ENCODE measurements at regions not wholly inside any gene's neighbourhood (a gene's known extent, or its start where the extent isn't known, plus 50 kb on each side); places are given as distances from the start of the nearest gene placed in this dataset.

- POLR2A ChIA-PET = no interaction called here
- CTCF ChIA-PET = no interaction called here
These were observed 1178.2 kb downstream of the BRD1 start for GRCh38 chr22:48649466-48649865.

GRCh38 chr22:48649031-48649430, 1178.6 kb downstream of the BRD1 start:
- Histone ChIP-seq H3K9me3 (ENCODE audit: control insufficient read depth, insufficient read depth, low read depth, low read length) (no peaks in the 10 kb centered on the region), H3K36me3 (ENCODE audit: control insufficient read depth in 2 of 2, insufficient read depth in 1 of 2, low read length in 2 of 2) (no peaks in the 10 kb centered on the region), H3K27ac (ENCODE audit: extremely low read depth, low read depth, low read length) (no peak overlapping the region), H3K4me1 (ENCODE audit: control insufficient read depth, insufficient read depth, low read length) (no peaks in the 10 kb centered on the region), H3K4me3 (ENCODE audit: low read depth, low read length) (no peak overlapping the region)
- CTCF ChIA-PET = no interaction called here
- TF ChIP-seq ZNF138 (tag by site-specific recombination; IDR thresholded peaks at IDR 0.05; ENCODE audit: borderline replicate concordance) (no peak), ZNF10 (tag by site-specific recombination; IDR thresholded peaks at IDR 0.05) (no peak), PBX3 (CRISPR knock-in tag; IDR thresholded peaks at IDR 0.05) (no peak), ZBTB6 (tag by site-specific recombination; IDR thresholded peaks at IDR 0.05) (no peak), ZSCAN16 (tag by site-specific recombination; IDR thresholded peaks at IDR 0.05) (no peak), HOXC10 (CRISPR knock-in tag; IDR thresholded peaks at IDR 0.05) (no peak), SCRT1 (tag by site-specific recombination; IDR thresholded peaks at IDR 0.05; ENCODE audit: borderline replicate concordance) (no peak), ZNF837 (tag by site-specific recombination; IDR thresholded peaks at IDR 0.05) (no peak), ZNF48 (tag by site-specific recombination; IDR thresholded peaks at IDR 0.05) (no peak)
- POLR2A ChIA-PET = no interaction called here

More at GRCh38 chr22:48649466-48649865, 1178.2 kb downstream of the BRD1 start:
- Histone ChIP-seq H3K9me3 (ENCODE audit: control insufficient read depth, insufficient read depth, low read depth, low read length) (no peaks in the 10 kb centered on the region), H3K4me3 (ENCODE audit: low read depth, low read length) (no peak overlapping the region), H3K36me3 (ENCODE audit: control insufficient read depth in 2 of 2, insufficient read depth in 1 of 2, low read length in 2 of 2) (no peaks in the 10 kb centered on the region), H3K4me1 (ENCODE audit: control insufficient read depth, insufficient read depth, low read length) (no peaks in the 10 kb centered on the region), H3K27ac (ENCODE audit: extremely low read depth, low read depth, low read length) (no peak overlapping the region)
- TF ChIP-seq ZNF10 (tag by site-specific recombination; IDR thresholded peaks at IDR 0.05) (no peak), WT1 (tag by site-specific recombination; IDR thresholded peaks at IDR 0.05) (no peak), GFI1B (tag by site-specific recombination; IDR thresholded peaks at IDR 0.05) (no peak), ZNF221 (tag by site-specific recombination; IDR thresholded peaks at IDR 0.05; ENCODE audit: borderline replicate concordance) (no peak), ZNF692 (tag by site-specific recombination; IDR thresholded peaks at IDR 0.05) (no peak), PRDM6 (tag by site-specific recombination; IDR thresholded peaks at IDR 0.05) (no peak), BCL11A (tag by site-specific recombination; IDR thresholded peaks at IDR 0.05; ENCODE audit: low read depth) (no peak), ZNF670 (tag by site-specific recombination; IDR thresholded peaks at IDR 0.05; ENCODE audit: low read depth) (no peak), ZNF426 (tag by site-specific recombination; IDR thresholded peaks at IDR 0.05) (no peak)
